Peyer's patch (tissue), 4 donors: ENCODE measurements at regions not wholly inside any gene's neighbourhood (a gene's known extent, or its start where the extent isn't known, plus 50 kb on each side); places are given as distances from the start of the nearest gene placed in this dataset.

ENCODE experiments used
- POLR2A ChIP-seq, 2 donors: fragments of 450-650 bp; IDR thresholded peaks; one replicate each; pipeline ENCODE4 v1.5.1; 2017; ENCODE audit warnings: antibody characterized with exemption in 2 of 2, mild to moderate bottlenecking in 2 of 2, moderate library complexity in 2 of 2
- TF ChIP-seq, protein P1 (sequence below), 6 experiments: fragments of 450-650 bp in 4 of 6; fragments of 200-600 bp in 2 of 6; sonication (generic) in 1 of 6; IDR thresholded peaks; one replicate each; pipeline ENCODE4 v1.5.1; 2017 to 2019; ENCODE audit warnings: antibody characterized with exemption in 6 of 6, mild to moderate bottlenecking in 3 of 6, moderate library complexity in 1 of 6

DNA sequence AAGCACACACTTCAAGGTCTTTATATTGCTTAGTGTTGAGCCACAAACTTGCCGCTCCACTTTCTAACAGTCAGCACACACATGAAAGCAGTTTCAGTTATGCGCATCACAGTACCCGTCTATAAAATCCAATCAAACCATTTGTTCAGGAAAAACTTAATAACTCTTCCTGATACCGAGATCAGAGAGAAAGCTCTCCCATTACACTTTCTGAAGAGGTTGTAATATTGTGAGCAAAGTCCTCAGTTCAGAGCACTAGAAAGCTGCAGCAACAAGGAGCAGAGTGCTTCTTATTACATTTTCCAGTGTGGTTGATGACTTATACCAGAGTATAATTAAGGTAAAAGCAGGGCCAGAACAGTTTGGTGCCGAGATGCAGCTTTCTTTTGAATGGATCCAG lies 102.8 kb upstream of the F3 start:
- TF ChIP-seq, protein P1, sequence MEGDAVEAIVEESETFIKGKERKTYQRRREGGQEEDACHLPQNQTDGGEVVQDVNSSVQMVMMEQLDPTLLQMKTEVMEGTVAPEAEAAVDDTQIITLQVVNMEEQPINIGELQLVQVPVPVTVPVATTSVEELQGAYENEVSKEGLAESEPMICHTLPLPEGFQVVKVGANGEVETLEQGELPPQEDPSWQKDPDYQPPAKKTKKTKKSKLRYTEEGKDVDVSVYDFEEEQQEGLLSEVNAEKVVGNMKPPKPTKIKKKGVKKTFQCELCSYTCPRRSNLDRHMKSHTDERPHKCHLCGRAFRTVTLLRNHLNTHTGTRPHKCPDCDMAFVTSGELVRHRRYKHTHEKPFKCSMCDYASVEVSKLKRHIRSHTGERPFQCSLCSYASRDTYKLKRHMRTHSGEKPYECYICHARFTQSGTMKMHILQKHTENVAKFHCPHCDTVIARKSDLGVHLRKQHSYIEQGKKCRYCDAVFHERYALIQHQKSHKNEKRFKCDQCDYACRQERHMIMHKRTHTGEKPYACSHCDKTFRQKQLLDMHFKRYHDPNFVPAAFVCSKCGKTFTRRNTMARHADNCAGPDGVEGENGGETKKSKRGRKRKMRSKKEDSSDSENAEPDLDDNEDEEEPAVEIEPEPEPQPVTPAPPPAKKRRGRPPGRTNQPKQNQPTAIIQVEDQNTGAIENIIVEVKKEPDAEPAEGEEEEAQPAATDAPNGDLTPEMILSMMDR (IDR thresholded peaks at IDR 0.05), result no peak
- TF ChIP-seq POLR2A (IDR thresholded peaks at IDR 0.05), result no peak
